ENCODE measurements at regions not wholly inside any gene's neighbourhood (a gene's known extent, or its start where the extent isn't known, plus 50 kb on each side); places are given as distances from the start of the nearest gene placed in this dataset.

GRCh38 chr6:169839493-169839892 is 88.1 kb downstream of the ERMARD start:
- H3K4me1 ChIP-seq (ENCODE audit: insufficient read depth, low read length), result no peaks in the 10 kb centered on the region
- H3K27me3 ChIP-seq (ENCODE audit: insufficient read depth, low read length, poor library complexity), result peaks cover 2% of the 10 kb centered on the region
- no peaks in the 10 kb centered on the region; the same call in 1 of the 2 replicates for H4K20me1 ChIP-seq (ENCODE audit: insufficient read depth, low read length)
- H3K27ac ChIP-seq (ENCODE audit: low read length), result no peak overlapping the region
- H2AFZ ChIP-seq (ENCODE audit: low read depth, low read length), result no peak overlapping the region
- no peaks in the 10 kb centered on the region for H3K36me3 ChIP-seq (ENCODE audit: insufficient read depth, low read length)
- no peak overlapping the region for H3K4me2 ChIP-seq (ENCODE audit: insufficient read depth, low read length)
- no peak for ATAC-seq (ENCODE audit: insufficient read depth, low read depth)
- H3K79me2 ChIP-seq (ENCODE audit: insufficient read depth, low read length), result no peaks in the 10 kb centered on the region
- no peak for DNase-seq
- H3K9me3 ChIP-seq (ENCODE audit: insufficient read depth, low read length, severe bottlenecking), result no peaks in the 10 kb centered on the region
- H3K9ac ChIP-seq (ENCODE audit: low read depth, low read length), result no peak overlapping the region
- no peak for TF ChIP-seq EZH2 (IDR thresholded peaks at IDR 0.05; ENCODE audit: borderline replicate concordance, low read depth, low read length, severe bottlenecking)
- TF ChIP-seq CTCF (IDR thresholded peaks at IDR 0.05; ENCODE audit: borderline replicate concordance, extremely low read depth, low read length, poor library complexity, severe bottlenecking), result no peak
- H3K4me3 ChIP-seq (ENCODE audit: low read depth in 1 of 2, low read length in 2 of 2), result no peak overlapping the region

- Histone ChIP-seq H3K36me3 (ENCODE audit: insufficient read depth, low read length) (no peaks in the 10 kb centered on the region), H2AFZ (ENCODE audit: low read depth, low read length) (no peak overlapping the region), H3K4me3 (ENCODE audit: low read depth in 1 of 2, low read length in 2 of 2) (no peak overlapping the region), H3K4me1 (ENCODE audit: insufficient read depth, low read length) (no peaks in the 10 kb centered on the region), H3K27me3 (ENCODE audit: insufficient read depth, low read length, poor library complexity) (peaks cover 2% of the 10 kb centered on the region), H3K27ac (ENCODE audit: low read length) (no peak overlapping the region), H4K20me1 (ENCODE audit: insufficient read depth, low read length) (no peaks in the 10 kb centered on the region; the same call in 1 of the 2 replicates), H3K4me2 (ENCODE audit: insufficient read depth, low read length) (no peak overlapping the region), H3K9ac (ENCODE audit: low read depth, low read length) (no peak overlapping the region), H3K79me2 (ENCODE audit: insufficient read depth, low read length) (no peaks in the 10 kb centered on the region), H3K9me3 (ENCODE audit: insufficient read depth, low read length, severe bottlenecking) (no peaks in the 10 kb centered on the region)
- no peak for ATAC-seq (ENCODE audit: insufficient read depth, low read depth)
- TF ChIP-seq EZH2 (IDR thresholded peaks at IDR 0.05; ENCODE audit: borderline replicate concordance, low read depth, low read length, severe bottlenecking), result no peak
- no peak for TF ChIP-seq CTCF (IDR thresholded peaks at IDR 0.05; ENCODE audit: borderline replicate concordance, extremely low read depth, low read length, poor library complexity, severe bottlenecking)
- DNase-seq, result no peak
Measured at GRCh38 chr6:169839029-169839481, 87.6 kb downstream of the ERMARD start.

- Histone ChIP-seq H3K79me2 (ENCODE audit: insufficient read depth, low read length) (no peaks in the 10 kb centered on the region), H3K4me1 (ENCODE audit: insufficient read depth, low read length) (no peaks in the 10 kb centered on the region), H3K4me2 (ENCODE audit: insufficient read depth, low read length) (no peak overlapping the region), H2AFZ (ENCODE audit: low read depth, low read length) (no peak overlapping the region), H3K9ac (ENCODE audit: low read depth, low read length) (no peak overlapping the region), H3K36me3 (ENCODE audit: insufficient read depth, low read length) (no peaks in the 10 kb centered on the region), H3K27ac (ENCODE audit: low read length) (no peak overlapping the region), H3K9me3 (ENCODE audit: insufficient read depth, low read length, severe bottlenecking) (no peaks in the 10 kb centered on the region), H3K27me3 (ENCODE audit: insufficient read depth, low read length, poor library complexity) (peaks cover 4% of the 10 kb centered on the region), H4K20me1 (ENCODE audit: insufficient read depth, low read length) (no peaks in the 10 kb centered on the region; the same call in 1 of the 2 replicates), H3K4me3 (ENCODE audit: low read depth in 1 of 2, low read length in 2 of 2) (no peak overlapping the region)
- no peak for ATAC-seq (ENCODE audit: insufficient read depth, low read depth)
- DNase-seq, result no peak
- TF ChIP-seq EZH2 (IDR thresholded peaks at IDR 0.05; ENCODE audit: borderline replicate concordance, low read depth, low read length, severe bottlenecking) (no peak), CTCF (IDR thresholded peaks at IDR 0.05; ENCODE audit: borderline replicate concordance, extremely low read depth, low read length, poor library complexity, severe bottlenecking) (no peak)
Measured at GRCh38 chr6:169838346-169839028, 87.1 kb downstream of the ERMARD start.

Measured in DND-41 (cell line).